Suppressor macrophage (primary cell): ENCODE measurements at regions not wholly inside any gene's neighbourhood (a gene's known extent, or its start where the extent isn't known, plus 50 kb on each side); places are given as distances from the start of the nearest gene placed in this dataset.
"Not testable (repeated sequence)": the region's sequence is repeated elsewhere in the genome, so short reads cannot be mapped to it uniquely, and the experiment has no call there.

Experiments used
- DNase-seq, 4 experiments: peaks; one replicate each; pipeline ENCODE4 v3.0.0-alpha.2; 2020 to 2022

- DNase-seq: no peak
These were observed 269.8 kb downstream of the OLFM4 start for GRCh38 chr13:53298396-53298795.

- no peak for DNase-seq
These were observed 272.8 kb downstream of the OLFM4 start for GRCh38 chr13:53301449-53301848.

DNA sequence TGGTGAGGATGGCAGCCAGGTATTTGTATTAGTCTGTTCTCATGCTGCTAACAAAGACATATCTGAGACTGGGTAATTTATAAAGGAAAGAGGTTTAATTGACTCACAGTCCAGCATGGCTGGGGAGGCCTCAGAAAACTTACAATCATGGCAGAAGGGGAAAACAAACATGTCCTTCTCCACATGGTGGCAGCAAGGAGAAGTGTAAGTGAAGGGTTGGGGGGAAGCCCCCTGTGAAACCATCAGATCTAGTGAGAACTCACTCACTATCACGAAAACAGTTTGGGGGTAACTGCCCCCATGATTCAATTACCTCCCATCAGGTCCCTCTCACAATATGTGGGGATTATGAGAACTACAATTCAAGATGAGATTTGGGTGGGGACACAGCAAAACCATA, 276.8 kb downstream of the OLFM4 start:
- DNase-seq: not testable (repeated sequence)

DNA sequence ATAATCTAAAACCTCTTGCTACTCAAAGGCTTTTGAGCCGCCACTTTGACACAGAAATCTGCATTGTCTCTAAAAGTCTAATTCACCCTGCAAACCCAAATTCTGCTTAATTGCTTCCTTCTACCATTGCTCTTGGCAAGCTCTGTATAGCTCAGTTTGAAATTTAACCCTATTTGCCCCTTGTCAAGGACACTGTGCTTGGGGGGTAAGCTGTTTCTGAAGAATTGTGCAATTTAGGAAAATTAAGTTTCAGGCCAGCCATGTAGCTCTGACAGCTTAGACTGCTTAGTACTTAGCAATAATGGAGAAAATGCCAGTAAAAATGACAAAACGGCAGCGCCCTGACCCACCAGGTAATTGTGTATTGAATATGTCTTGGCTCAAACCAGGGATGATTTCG, 282.2 kb downstream of the OLFM4 start:
- DNase-seq: no peak

DNA sequence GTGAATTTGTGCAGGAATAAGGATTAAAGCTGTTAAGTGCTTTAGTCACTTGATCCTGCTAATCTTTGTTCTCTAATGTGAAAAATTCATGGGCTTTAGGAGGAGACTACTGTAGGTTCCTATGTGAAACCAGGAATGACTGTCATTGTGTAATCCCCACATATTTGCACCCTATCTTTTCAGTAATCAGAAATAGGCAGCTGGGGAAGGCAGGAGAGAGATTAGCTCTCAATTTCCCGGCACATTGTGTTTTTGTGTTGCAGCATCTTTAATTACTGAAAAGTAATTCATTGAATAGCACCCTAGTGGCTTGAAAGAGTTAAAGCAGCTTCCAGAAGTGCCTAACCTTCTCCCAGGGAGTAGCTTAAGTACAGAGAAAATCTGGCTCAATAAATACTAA, 282.9 kb downstream of the OLFM4 start:
- no peak for DNase-seq

- no peak for DNase-seq
These were observed 292.7 kb downstream of the OLFM4 start for GRCh38 chr13:53321296-53321801.

DNA sequence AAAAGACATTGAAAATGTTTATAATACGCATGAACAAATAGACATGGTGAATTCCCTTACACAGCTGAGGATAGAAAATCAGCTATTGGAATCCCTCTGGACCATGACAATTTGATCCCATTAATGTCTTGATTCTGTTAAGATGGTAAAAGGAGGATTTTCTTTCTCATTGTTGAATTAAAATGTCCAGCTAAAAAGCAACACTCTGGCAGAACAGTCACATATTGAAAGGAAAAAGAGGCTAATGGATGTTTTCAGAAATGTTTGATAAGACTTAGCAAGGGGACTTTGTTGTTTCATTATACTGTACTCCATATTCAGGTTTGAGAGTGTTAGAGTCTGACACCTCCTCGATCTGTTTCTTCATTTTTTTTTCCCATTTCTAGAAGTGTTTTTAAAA, 296.0 kb downstream of the OLFM4 start:
- DNase-seq: no peak

- no peak for DNase-seq
These were observed 298.1 kb downstream of the OLFM4 start for GRCh38 chr13:53326716-53327115.

- DNase-seq: no peak
These were observed 299.2 kb downstream of the OLFM4 start for GRCh38 chr13:53327680-53328315.

DNA sequence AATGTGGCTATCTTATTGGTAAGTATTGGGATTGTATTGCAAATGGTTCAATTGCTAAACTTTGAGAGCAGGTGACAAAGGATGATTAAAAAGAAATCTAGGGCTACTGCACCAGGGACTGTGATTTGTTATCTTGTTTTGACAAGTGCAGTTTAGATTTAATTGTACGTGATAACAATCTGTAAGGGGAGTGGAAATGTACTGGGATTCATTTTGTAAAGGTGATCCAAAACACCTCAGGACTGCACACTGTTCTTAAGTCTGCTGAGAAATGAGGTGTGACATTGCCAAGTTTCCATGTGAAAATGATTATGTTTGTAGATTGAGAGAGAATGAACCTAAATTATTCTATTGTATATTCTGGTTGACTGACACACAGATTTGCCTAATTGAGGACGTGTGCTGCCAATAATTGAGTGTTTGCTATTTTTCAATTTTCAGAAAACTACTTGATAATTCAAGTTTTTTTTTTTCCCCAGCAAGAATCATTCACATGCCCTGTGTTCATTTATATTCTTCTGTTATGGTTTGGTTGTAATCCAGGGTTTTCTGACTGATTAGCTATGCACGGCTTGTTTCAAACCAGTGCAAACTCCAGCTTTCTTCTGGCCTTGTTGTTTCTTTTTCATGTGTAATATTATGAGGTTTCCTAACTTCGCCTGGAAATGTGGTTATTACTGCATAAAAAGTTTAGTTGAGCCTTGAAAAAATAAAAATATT, 308.0 kb downstream of the OLFM4 start:
- DNase-seq: no peak

DNA sequence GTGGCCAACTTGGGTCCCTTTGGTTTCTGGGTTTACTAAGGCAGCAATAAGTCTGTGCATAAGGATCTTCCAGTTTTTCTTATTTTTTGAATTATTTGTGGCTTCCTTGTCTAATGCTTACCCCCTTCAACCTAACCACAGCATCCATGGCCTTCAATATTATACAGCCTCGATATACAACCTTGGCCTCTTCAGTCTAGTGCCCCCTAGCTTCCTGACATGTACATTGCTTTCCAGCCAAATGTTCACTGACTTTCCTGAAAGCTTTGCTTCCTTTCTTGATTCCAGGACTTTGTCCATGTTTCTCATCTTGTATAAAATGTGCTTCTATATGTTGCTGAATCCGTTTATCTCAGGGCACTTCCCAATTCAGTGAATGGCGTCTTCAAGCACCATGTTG, 310.1 kb downstream of the OLFM4 start:
- DNase-seq: no peak

GRCh38 chr13:53340505-53341143, 312.0 kb downstream of the OLFM4 start:
- no peak for DNase-seq

DNA sequence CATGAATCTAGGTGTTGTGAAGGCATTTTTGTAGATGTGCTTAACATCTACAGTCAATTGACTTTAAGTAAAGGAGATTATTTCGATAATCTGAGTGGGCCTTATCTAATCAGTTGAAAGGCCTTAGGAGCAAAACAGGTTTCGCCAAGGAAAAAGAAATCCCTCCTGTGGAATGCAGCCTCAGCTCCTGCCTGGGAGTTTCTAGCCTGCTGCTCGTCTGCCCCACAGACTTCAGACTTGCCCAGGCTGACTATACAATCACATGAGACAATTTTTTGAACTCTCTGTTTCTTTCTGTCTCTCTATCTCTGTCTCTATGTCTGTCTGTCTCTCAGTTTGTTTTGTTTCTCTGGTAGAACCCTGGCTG, 312.5 kb downstream of the OLFM4 start:
- no peak for DNase-seq

DNA sequence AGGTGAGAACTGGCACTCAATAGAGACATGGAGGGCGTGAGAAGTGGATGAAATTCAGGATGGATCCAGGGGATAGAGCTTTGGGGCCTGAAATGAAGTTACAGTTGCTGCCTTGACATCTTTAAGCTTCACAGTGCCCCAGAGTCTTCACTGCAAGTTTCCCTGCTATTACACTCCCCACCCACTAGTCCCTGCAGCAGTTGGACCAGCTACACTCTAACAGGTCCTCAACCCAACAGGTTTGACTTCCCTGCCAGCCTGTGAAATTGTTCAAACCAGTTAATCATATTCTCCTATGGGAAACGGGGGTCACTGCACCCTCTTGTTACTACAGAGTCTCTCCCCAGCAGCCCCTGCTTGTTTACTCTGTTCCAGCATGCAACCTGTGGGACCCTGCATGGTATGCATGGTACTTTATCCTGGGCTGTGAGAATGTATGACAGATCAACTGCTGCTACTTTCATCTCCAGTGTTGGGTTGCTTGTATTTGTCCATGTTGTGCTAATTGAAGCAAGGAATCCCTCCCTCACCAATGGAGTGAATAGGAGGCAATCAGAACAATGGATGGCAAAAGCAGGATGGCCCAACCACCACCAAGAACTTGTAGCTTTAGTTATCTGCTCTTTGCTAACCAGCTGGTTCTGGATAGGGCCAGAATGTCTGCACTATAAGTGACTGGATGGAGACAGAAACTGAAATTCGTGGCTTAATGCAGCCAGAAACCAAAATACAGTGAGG, 314.2 kb downstream of the OLFM4 start:
- no peak for DNase-seq

- DNase-seq: no peak
These were observed 314.7 kb downstream of the OLFM4 start for GRCh38 chr13:53343361-53343744.

DNA sequence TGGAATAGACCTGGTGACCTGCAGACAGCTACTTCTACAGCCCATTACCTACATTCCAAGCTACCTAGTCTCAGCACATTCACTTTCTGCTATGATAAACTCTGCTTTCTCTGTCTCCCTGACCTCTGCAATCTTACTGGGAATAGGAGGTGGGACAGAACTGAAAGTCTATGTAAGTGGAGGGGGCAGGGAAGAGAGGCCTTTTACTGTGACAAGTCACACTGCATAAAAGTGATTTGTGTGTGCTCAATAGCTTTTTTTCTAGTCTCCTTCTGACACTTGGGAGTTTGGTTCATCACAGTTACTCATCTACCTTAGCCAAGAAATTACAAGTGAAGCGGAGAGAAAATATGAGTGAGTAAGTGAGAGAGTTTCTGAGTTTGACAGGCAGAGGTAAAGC, 322.4 kb downstream of the OLFM4 start:
- DNase-seq: no peak

- no peak for DNase-seq
These were observed 329.0 kb downstream of the OLFM4 start for GRCh38 chr13:53357582-53357981.

DNA sequence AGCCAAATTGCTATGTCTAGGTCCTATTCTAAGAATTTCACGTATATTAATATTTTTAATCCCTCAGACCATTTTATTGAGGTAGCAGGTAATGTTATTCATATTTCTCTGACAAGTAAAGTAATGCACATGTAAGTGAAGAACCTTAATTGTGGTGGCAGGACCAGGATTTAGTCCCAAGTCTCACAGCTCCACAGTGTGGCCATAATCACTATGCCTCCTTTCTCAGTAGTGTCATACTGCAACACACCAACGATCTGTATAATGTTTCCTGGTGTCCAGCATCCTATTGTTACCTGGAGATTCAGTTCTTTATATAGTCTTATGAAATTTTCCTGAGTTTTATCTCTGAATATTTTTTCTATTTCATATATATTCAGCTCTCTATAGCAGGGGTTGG, 340.3 kb downstream of the OLFM4 start:
- no peak for DNase-seq

- no peak for DNase-seq
These were observed 350.9 kb downstream of the OLFM4 start for GRCh38 chr13:53379485-53379884.

DNA sequence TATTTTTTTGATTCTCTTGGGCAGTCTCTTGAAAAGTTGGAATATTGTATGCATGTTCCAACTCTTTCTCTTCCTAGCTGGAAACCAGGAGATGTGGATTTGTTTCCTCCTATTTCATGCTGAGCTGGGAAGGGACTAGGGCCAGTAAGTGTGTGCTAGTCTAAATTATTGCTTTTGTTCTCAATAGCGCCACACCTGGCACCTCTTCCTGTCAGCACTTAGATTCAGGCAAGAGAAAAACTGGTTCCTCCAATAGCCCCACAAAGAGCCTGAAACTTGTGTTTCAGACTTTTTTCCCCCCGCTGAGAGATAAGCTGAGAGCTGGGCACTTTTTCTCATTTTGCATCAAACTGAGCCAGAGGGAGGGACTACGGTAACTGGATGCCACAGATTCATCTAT, 353.4 kb downstream of the OLFM4 start:
- DNase-seq: no peak

- DNase-seq: no peak
These were observed 369.4 kb downstream of the OLFM4 start for GRCh38 chr13:53398051-53398450.

DNA sequence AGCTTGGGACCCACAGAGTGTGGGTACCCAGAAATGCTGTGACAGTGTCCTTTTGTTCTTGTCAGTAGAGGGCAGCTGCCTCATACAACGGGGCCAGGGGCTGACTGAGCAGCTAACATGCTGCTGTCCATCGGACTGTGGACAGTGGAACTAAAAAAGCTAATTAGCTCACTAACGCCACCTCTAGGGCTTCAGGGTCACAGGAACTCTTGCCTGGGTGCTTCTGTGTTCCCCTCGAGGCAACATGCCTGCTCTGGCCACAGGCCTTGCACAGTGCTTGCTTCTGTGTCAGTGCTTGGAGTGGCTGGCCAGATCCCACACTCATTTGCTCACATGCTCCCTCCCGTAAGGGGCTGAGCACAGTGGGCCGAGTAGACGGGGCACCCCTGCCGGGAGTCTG, 377.0 kb downstream of the OLFM4 start:
- no peak for DNase-seq

DNA sequence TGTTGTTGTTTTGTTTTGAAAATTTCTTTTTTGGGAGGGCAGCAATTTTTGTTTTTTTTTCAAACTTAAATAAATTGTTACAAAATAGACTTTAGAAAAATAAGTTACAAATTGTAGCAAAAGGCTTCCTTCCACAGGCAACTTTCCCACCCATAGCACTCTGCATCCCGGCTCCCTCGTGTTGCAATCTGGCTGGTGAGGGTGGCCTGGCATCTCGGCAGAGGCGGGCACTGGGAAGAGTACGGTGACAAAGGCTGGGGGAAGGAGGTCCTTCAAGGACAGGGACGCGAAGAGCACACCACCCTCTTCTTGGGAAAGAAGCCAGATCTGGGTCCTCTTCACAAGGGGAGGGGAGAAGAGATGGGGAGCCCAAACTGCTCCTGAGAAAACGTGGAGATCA, 379.7 kb downstream of the OLFM4 start:
- DNase-seq: no peak
